HG03432 (cell line): ENCODE measurements at regions not wholly inside any gene's neighbourhood (a gene's known extent, or its start where the extent isn't known, plus 50 kb on each side); places are given as distances from the start of the nearest gene placed in this dataset.

Experiments used
- ATAC-seq: cut with Tn5 transposase; IDR thresholded peaks from one replicate; pipeline ENCODE4 v1.9.1; 2021; ENCODE audit warnings: mild to moderate bottlenecking, moderate library complexity; ENCODE audit not compliant: unreplicated experiment

- no peak for ATAC-seq
These were observed 132.3 kb downstream of the TINAG start for GRCh38 chr6:54440549-54440948.

GRCh38 chr6:54441020-54441419 is 132.8 kb downstream of the TINAG start:
- ATAC-seq: no peak

GRCh38 chr6:54441687-54442248 is 133.5 kb downstream of the TINAG start:
- ATAC-seq: no peak

GRCh38 chr6:54445207-54445606 is 137.0 kb downstream of the TINAG start:
- no peak for ATAC-seq

GRCh38 chr6:54448617-54449016 is 140.4 kb downstream of the TINAG start:
- no peak for ATAC-seq

- no peak for ATAC-seq
These were observed 143.3 kb downstream of the TINAG start for GRCh38 chr6:54451516-54451915.

GRCh38 chr6:54463354-54464024 is 155.2 kb downstream of the TINAG start:
- no peak for ATAC-seq

- ATAC-seq: no peak
These were observed 157.5 kb downstream of the TINAG start for GRCh38 chr6:54465649-54466300.

- no peak for ATAC-seq
These were observed 159.1 kb downstream of the TINAG start for GRCh38 chr6:54467384-54467783.

- no peak for ATAC-seq
These were observed 165.1 kb downstream of the TINAG start for GRCh38 chr6:54473328-54473727.

- no peak for ATAC-seq
These were observed 166.7 kb downstream of the TINAG start for GRCh38 chr6:54474898-54475297.

- ATAC-seq: no peak
These were observed 172.8 kb downstream of the TINAG start for GRCh38 chr6:54481091-54481490.

GRCh38 chr6:54491431-54491830 is 183.2 kb downstream of the TINAG start:
- peak; percentile 82 for ATAC-seq

- no peak for ATAC-seq
These were observed 184.9 kb downstream of the TINAG start for GRCh38 chr6:54493138-54493537.

GRCh38 chr6:54503144-54503543 is 194.9 kb downstream of the TINAG start:
- ATAC-seq: no peak

GRCh38 chr6:54515013-54515412 is 206.8 kb downstream of the TINAG start:
- ATAC-seq: no peak

- no peak for ATAC-seq
These were observed 207.5 kb downstream of the TINAG start for GRCh38 chr6:54515713-54516112.

GRCh38 chr6:54516321-54516720 is 208.1 kb downstream of the TINAG start:
- no peak for ATAC-seq

- ATAC-seq: no peak
These were observed 210.9 kb downstream of the TINAG start for GRCh38 chr6:54519161-54519560.

- no peak for ATAC-seq
These were observed 217.5 kb downstream of the TINAG start for GRCh38 chr6:54525731-54526130.

- no peak for ATAC-seq
These were observed 225.3 kb downstream of the TINAG start for GRCh38 chr6:54533567-54533966.

- no peak for ATAC-seq
These were observed 227.3 kb downstream of the TINAG start for GRCh38 chr6:54535568-54535967.
